Gastrocnemius medialis (tissue), 4 donors: ENCODE measurements at regions not wholly inside any gene's neighbourhood (a gene's known extent, or its start where the extent isn't known, plus 50 kb on each side); places are given as distances from the start of the nearest gene placed in this dataset.

ENCODE experiments used
- POLR2A ChIP-seq, 2 donors: fragments of 450-650 bp; IDR thresholded peaks; one replicate each; pipeline ENCODE4 v1.6.1; 2017; ENCODE audit warnings: antibody characterized with exemption in 2 of 2, mild to moderate bottlenecking in 2 of 2, moderate library complexity in 2 of 2
- TF ChIP-seq, protein P1 (sequence below), 5 experiments: fragments of 450-650 bp in 3 of 5; fragments of 200-600 bp in 2 of 5; sonication (generic) in 2 of 5; IDR thresholded peaks in 4 of 5; conservative IDR thresholded peaks in 1 of 5; 1 replicate in 4 of 5; 2 replicates in 1 of 5; pipeline ENCODE4 v1.5.1; 2016 to 2019; ENCODE audit warnings: antibody characterized with exemption in 5 of 5, mild to moderate bottlenecking in 3 of 5, moderate library complexity in 3 of 5

DNA sequence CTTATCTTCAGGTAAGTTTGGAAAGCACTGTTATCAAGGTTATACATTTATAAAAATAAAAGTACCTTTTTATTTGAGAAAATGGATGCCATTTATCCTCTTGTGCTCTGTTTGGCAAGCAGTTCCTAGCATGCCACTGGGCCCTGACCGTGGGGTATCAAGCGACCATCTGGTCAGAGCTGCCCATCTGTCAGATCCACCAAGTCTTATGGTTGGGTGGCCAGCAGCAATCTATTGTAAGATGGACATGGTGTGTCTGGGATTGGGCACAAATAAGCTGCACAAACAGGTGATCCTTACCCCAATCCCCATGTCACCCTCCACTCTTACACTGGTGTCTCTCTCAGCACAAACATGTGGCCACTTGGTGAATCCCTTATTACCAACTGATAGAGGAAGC, 178.5 kb downstream of the DLEU7 start:
- TF ChIP-seq, protein P1, sequence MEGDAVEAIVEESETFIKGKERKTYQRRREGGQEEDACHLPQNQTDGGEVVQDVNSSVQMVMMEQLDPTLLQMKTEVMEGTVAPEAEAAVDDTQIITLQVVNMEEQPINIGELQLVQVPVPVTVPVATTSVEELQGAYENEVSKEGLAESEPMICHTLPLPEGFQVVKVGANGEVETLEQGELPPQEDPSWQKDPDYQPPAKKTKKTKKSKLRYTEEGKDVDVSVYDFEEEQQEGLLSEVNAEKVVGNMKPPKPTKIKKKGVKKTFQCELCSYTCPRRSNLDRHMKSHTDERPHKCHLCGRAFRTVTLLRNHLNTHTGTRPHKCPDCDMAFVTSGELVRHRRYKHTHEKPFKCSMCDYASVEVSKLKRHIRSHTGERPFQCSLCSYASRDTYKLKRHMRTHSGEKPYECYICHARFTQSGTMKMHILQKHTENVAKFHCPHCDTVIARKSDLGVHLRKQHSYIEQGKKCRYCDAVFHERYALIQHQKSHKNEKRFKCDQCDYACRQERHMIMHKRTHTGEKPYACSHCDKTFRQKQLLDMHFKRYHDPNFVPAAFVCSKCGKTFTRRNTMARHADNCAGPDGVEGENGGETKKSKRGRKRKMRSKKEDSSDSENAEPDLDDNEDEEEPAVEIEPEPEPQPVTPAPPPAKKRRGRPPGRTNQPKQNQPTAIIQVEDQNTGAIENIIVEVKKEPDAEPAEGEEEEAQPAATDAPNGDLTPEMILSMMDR (IDR thresholded peaks at IDR 0.05 in 4 of 5, conservative IDR thresholded peaks at IDR 0.05 in 1 of 5): no peak
- no peak for TF ChIP-seq POLR2A (IDR thresholded peaks at IDR 0.05)
